GM12878 (cell line): ENCODE measurements at regions not wholly inside any gene's neighbourhood (a gene's known extent, or its start where the extent isn't known, plus 50 kb on each side); places are given as distances from the start of the nearest gene placed in this dataset.

Experiments
- CTCF ChIP-seq, 3 experiments: IDR thresholded peaks in 2 of 3; conservative IDR thresholded peaks in 1 of 3; 2 replicates each; pipeline ENCODE4 v1.5.1; 2011; ENCODE audit warnings: low read depth in 3 of 3, low read length in 3 of 3, mild to moderate bottlenecking in 3 of 3, control low read depth in 2 of 3, moderate library complexity in 2 of 3, inconsistent platforms in 1 of 3, mixed read lengths in 1 of 3; ENCODE audit not compliant: control insufficient read depth in 2 of 3, insufficient read depth in 1 of 3; ENCODE audit errors: extremely low read depth in 1 of 3
- CUX1 ChIP-seq: IDR thresholded peaks from 2 replicates; pipeline ENCODE4 v1.6.1; 2012; ENCODE audit warnings: improper control_type of control experiment, low read depth, low read length; ENCODE audit not compliant: insufficient replicate concordance
- NFIC ChIP-seq: IDR thresholded peaks from 2 replicates; pipeline ENCODE4 v1.6.1; 2012; ENCODE audit warnings: low read depth, mild to moderate bottlenecking, inconsistent platforms, low read length, moderate library complexity
- PBX3 ChIP-seq: IDR thresholded peaks from 2 replicates; pipeline ENCODE4 v1.6.1; 2011; ENCODE audit warnings: mild to moderate bottlenecking, low read depth, low read length, moderate library complexity; ENCODE audit not compliant: insufficient replicate concordance
- RFX5 ChIP-seq: IDR thresholded peaks from 2 replicates; pipeline ENCODE4 v1.6.1; 2011; ENCODE audit warnings: low read depth, low read length, improper control_type of control experiment
- ZNF687 ChIP-seq: fragments of 450-650 bp; IDR thresholded peaks from 2 replicates; pipeline ENCODE4 v1.6.1; 2017; ENCODE audit warnings: mild to moderate bottlenecking, moderate library complexity

GRCh38 chr11:42974510-42975179 lies 337.2 kb upstream of the API5 start (continued):
- no peak for TF ChIP-seq CUX1
- 0 out of 6 replicates have a peak, but pooled peaks of 1 of the 3 experiments have one; percentile 6 for TF ChIP-seq CTCF (IDR thresholded peaks at IDR 0.05 in 2 of 3, conservative IDR thresholded peaks at IDR 0.05 in 1 of 3; ENCODE audit: control insufficient read depth in 2 of 3, extremely low read depth in 1 of 3, insufficient read depth in 1 of 3, low read depth in 3 of 3, low read length in 3 of 3)
- TF ChIP-seq ZNF687 = no peak
- no peak for TF ChIP-seq NFIC
- TF ChIP-seq RFX5 = no peak
- TF ChIP-seq PBX3 = no peak
